Endothelial cell of umbilical vein (primary cell): ENCODE measurements at regions not wholly inside any gene's neighbourhood (a gene's known extent, or its start where the extent isn't known, plus 50 kb on each side); places are given as distances from the start of the nearest gene placed in this dataset.

ENCODE experiments used
- BruUV-seq: library from RNA; stranded (reverse); fragments of 400-500 nt; replicated peaks from 2 replicates; lab custom pipeline; 2021; lab: Mats Ljungman, UMichigan
- CTCF ChIA-PET: fragments of 300-600, 350-600 bp; sonication (Branson Sonifier 250); formaldehyde crosslinking; loops from one replicate; lab custom pipeline; 2021; ENCODE audit warnings: antibody characterized with exemption, inconsistent platforms; lab: Charles Lee
- POLR2A ChIA-PET: fragments of 300-600, 350-600 bp; sonication (Branson Sonifier 250); formaldehyde crosslinking; loops from one replicate; lab custom pipeline; 2021; ENCODE audit warnings: antibody characterized with exemption, inconsistent platforms; lab: Charles Lee
- DNase-seq: peaks from one replicate; pipeline ENCODE4 v3.0.0-alpha.2; 2011; ENCODE audit warnings: low read depth, low spot score
- FAIRE-seq: peaks from 2 replicates; lab custom pipeline; 2011; peaks lifted over from hg19 to GRCh38; lab: Jason Lieb, UNC
- H2AFZ ChIP-seq: 2 replicates; pipeline ENCODE4 v1.6.0; 2012; ENCODE audit warnings: low read depth, low read length, control low read depth, inconsistent platforms
- H3K27ac ChIP-seq: 2 replicates; pipeline ENCODE4 v1.5.1; 2011; ENCODE audit warnings: low read depth, mild to moderate bottlenecking, control low read depth, low read length, moderate library complexity; ENCODE audit not compliant: insufficient read depth
- H3K27me3 ChIP-seq, 2 experiments: 2 replicates each; pipeline versions ENCODE4 v1.6.0 to v1.6.1; 2011; ENCODE audit warnings: low read length in 2 of 2, mixed read lengths in 1 of 2; ENCODE audit not compliant: control insufficient read depth in 2 of 2, insufficient read depth in 2 of 2
- H3K36me3 ChIP-seq, 2 experiments: 2 replicates in 1 of 2; 3 replicates in 1 of 2; pipeline ENCODE4 v1.5.1; 2011; ENCODE audit warnings: low read length in 2 of 2, mild to moderate bottlenecking in 1 of 2, moderate library complexity in 1 of 2; ENCODE audit not compliant: control insufficient read depth in 2 of 2, insufficient read depth in 2 of 2; ENCODE audit errors: extremely low read depth in 1 of 2
- H3K4me1 ChIP-seq: 3 replicates; pipeline ENCODE4 v1.5.1; 2011; ENCODE audit warnings: mild to moderate bottlenecking, low read length; ENCODE audit not compliant: control insufficient read depth, insufficient read depth; ENCODE audit errors: extremely low read depth
- H3K4me2 ChIP-seq: 2 replicates; pipeline ENCODE4 v1.6.1; 2011; ENCODE audit warnings: low read length, control low read depth, mixed read lengths; ENCODE audit not compliant: insufficient read depth
- H3K4me3 ChIP-seq, 3 experiments: fragments of 200-600 bp in 1 of 3; sonication (generic), shearing (Covaris generic) in 1 of 3; replicated peaks in 1 of 3; 2 replicates each; pipeline ENCODE4 v1.5.1; 2011 to 2016; ENCODE audit warnings: control low read depth in 3 of 3, low read length in 3 of 3, mild to moderate bottlenecking in 2 of 3, inconsistent platforms in 1 of 3, low read depth in 1 of 3, moderate library complexity in 1 of 3; ENCODE audit not compliant: insufficient read depth in 1 of 3
- H3K79me2 ChIP-seq: 2 replicates; pipeline ENCODE4 v1.6.0; 2012; ENCODE audit warnings: low read length, inconsistent platforms; ENCODE audit not compliant: control insufficient read depth, insufficient read depth
- H3K9ac ChIP-seq: replicated peaks from 2 replicates; pipeline ENCODE3; 2011; ENCODE audit warnings: low read length, control low read depth; ENCODE audit not compliant: insufficient read depth; ENCODE audit errors: extremely low read depth
- H3K9me1 ChIP-seq: replicated peaks from 3 replicates; pipeline ENCODE4 v1.6.0; 2011; ENCODE audit warnings: mild to moderate bottlenecking, low read length; ENCODE audit not compliant: control insufficient read depth, insufficient read depth; ENCODE audit errors: extremely low read depth
- H3K9me3 ChIP-seq: replicated peaks from 2 replicates; pipeline ENCODE4 v1.5.1; 2012; ENCODE audit warnings: low read length, inconsistent platforms; ENCODE audit not compliant: control insufficient read depth, insufficient read depth
- H4K20me1 ChIP-seq: replicated peaks from 2 replicates; pipeline ENCODE3; 2011; ENCODE audit warnings: mild to moderate bottlenecking, low read length; ENCODE audit not compliant: control insufficient read depth, insufficient read depth; ENCODE audit errors: extremely low read depth
- CTCF ChIP-seq, 2 donors: IDR thresholded peaks; 1 replicate in 1 of 2; 2 replicates in 1 of 2; pipeline ENCODE4 v1.5.1; 2011; ENCODE audit warnings: low read length in 2 of 2, mild to moderate bottlenecking in 2 of 2, moderate library complexity in 2 of 2, control low read depth in 1 of 2, inconsistent platforms in 1 of 2, low read depth in 1 of 2; ENCODE audit not compliant: insufficient read depth in 1 of 2; ENCODE audit errors: extremely low read depth in 1 of 2
- EZH2 ChIP-seq: IDR thresholded peaks from 2 replicates; pipeline ENCODE4 v1.6.1; 2012; ENCODE audit warnings: borderline replicate concordance, low read depth, mild to moderate bottlenecking, moderate library complexity, low read length, inconsistent platforms; ENCODE audit not compliant: severe bottlenecking
- FOS ChIP-seq: IDR thresholded peaks from 2 replicates; pipeline ENCODE4 v1.6.1; 2011; ENCODE audit warnings: mild to moderate bottlenecking, low read length, moderate library complexity, borderline replicate concordance; ENCODE audit not compliant: insufficient read depth
- GATA2 ChIP-seq: IDR thresholded peaks from 2 replicates; pipeline ENCODE4 v1.7.0; 2011; ENCODE audit warnings: low read depth, mild to moderate bottlenecking, moderate library complexity, mixed read lengths, low read length; ENCODE audit not compliant: insufficient read length, insufficient read depth
- JUN ChIP-seq: IDR thresholded peaks from 2 replicates; pipeline ENCODE4 v1.6.1; 2011; ENCODE audit warnings: borderline replicate concordance, low read depth; ENCODE audit not compliant: insufficient read length, insufficient read depth
- MYC ChIP-seq: IDR thresholded peaks from one replicate; pipeline ENCODE4 v1.6.1; 2011; ENCODE audit warnings: mild to moderate bottlenecking, low read depth, low read length
- POLR2A ChIP-seq: IDR thresholded peaks from 2 replicates; pipeline ENCODE4 v1.6.1; 2012; ENCODE audit warnings: low read depth, mild to moderate bottlenecking, control low read depth, low read length
- POLR2AphosphoS5 ChIP-seq: IDR thresholded peaks from 2 replicates; pipeline ENCODE4 v1.6.1; 2012; ENCODE audit warnings: low read depth, mild to moderate bottlenecking, control low read depth, low read length, moderate library complexity; ENCODE audit not compliant: insufficient read depth
- dilution Hi-C: fragments of 300-500 bp; cut with MboI; formaldehyde crosslinking; loops from one replicate; pipeline ENCODE4 v1.15.0; 2019; ENCODE audit warnings: low sequenced_read_pairs; ENCODE audit not compliant: extremely low pct_ligation_motif_present
- intact Hi-C: fragments of 100-400 bp; cut with micrococcal nuclease; formaldehyde crosslinking; loops from one replicate; pipeline ENCODE4 v1.10.0; 2022
- TF ChIP-seq, protein P1 (sequence below): IDR thresholded peaks from 2 replicates; pipeline ENCODE4 v1.6.1; 2011; ENCODE audit not compliant: insufficient read depth, insufficient read length

DNA sequence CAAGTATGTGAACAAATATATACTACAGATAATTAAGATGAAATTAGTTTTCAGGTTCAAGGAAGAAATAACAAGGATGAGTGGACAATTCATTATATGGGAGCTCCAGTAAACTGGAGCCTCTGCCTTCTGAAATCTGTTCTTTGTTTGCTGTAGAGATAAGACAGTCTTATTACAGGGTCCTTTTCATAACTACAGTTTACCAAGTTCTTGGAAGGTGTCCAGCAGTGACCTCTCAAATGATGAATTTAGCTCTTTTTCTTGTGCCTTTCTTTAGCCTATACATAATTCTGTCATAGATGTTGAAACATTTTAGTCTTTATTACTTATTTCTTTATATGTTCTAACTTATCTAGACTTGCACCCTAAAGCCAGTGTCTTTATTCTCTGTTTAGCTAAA lies 89.7 kb upstream of the GBE1 start:
- Histone ChIP-seq H3K79me2 (no peaks in the 10 kb centered on the region), H3K27ac (no peak overlapping the region), H3K9ac (no peak overlapping the region), H3K4me3 (no peak overlapping the region), H2AFZ (no peak overlapping the region), H3K4me1 (no peaks in the 10 kb centered on the region), H3K4me2 (no peak overlapping the region), H3K36me3 (no peaks in the 10 kb centered on the region), H3K27me3 (no peaks in the 10 kb centered on the region), H4K20me1 (no peaks in the 10 kb centered on the region), H3K9me3 (no peaks in the 10 kb centered on the region), H3K9me1 (no peaks in the 10 kb centered on the region)
- TF ChIP-seq POLR2AphosphoS5: no peak
- no peak for TF ChIP-seq POLR2A
- TF ChIP-seq CTCF (IDR thresholded peaks at IDR 0.05; ENCODE audit: extremely low read depth in 1 of 2, insufficient read depth in 1 of 2, low read depth in 1 of 2, low read length in 2 of 2): no peak
- TF ChIP-seq FOS: no peak
- no peak for TF ChIP-seq EZH2
- no peak for TF ChIP-seq MYC
- TF ChIP-seq, protein P1, sequence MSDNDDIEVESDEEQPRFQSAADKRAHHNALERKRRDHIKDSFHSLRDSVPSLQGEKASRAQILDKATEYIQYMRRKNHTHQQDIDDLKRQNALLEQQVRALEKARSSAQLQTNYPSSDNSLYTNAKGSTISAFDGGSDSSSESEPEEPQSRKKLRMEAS: no peak
- TF ChIP-seq GATA2: no peak
- TF ChIP-seq JUN: no peak
- FAIRE-seq (no peak), DNase-seq (no peak)
- no TSS peak for BruUV-seq
- intact Hi-C loops: no loop called here
- ChIA-PET CTCF (interaction anchor here (1.4 kb wide), 1 partner anchor 12 kb away, joined by 3 read pairs; no protein-coding TSS in a partner anchor), POLR2A (no interaction called here)
- dilution Hi-C loops: no loop called here
